Uterus (tissue), 2 donors: ENCODE measurements at regions not wholly inside any gene's neighbourhood (a gene's known extent, or its start where the extent isn't known, plus 50 kb on each side); places are given as distances from the start of the nearest gene placed in this dataset.

Experiments
- POLR2A ChIP-seq, 2 donors: fragments of 450-650 bp; IDR thresholded peaks; one replicate each; pipeline ENCODE4 v1.6.1; 2016; ENCODE audit warnings: antibody characterized with exemption in 2 of 2, mild to moderate bottlenecking in 1 of 2, moderate library complexity in 1 of 2
- TF ChIP-seq, protein P1 (sequence below), 4 experiments: fragments of 200-600 bp in 2 of 4; fragments of 450-650 bp in 2 of 4; sonication (generic) in 2 of 4; IDR thresholded peaks; one replicate each; pipeline ENCODE4 v1.5.1; 2016 to 2019; ENCODE audit warnings: antibody characterized with exemption in 4 of 4, mild to moderate bottlenecking in 2 of 4, moderate library complexity in 1 of 4

DNA sequence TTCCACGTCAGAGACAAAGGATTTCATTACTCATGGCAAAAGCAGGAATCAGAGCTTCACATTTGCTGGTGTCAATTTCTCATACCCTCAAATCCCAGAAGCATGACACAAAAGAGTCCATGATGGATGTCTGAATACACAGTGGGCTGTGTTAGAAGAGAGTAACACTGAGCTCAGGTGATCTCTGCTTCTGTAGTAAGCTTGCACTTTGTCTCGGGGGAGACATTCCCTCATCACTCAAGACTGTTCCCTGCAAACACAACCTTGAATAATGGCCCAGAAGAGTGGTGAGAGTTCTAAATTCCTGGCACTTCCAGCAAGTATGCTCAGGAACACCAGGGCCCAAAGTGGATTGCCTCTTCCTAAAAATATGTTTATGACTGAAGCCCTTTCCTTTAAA is 1787.2 kb upstream of the SEL1L start:
- TF ChIP-seq, protein P1, sequence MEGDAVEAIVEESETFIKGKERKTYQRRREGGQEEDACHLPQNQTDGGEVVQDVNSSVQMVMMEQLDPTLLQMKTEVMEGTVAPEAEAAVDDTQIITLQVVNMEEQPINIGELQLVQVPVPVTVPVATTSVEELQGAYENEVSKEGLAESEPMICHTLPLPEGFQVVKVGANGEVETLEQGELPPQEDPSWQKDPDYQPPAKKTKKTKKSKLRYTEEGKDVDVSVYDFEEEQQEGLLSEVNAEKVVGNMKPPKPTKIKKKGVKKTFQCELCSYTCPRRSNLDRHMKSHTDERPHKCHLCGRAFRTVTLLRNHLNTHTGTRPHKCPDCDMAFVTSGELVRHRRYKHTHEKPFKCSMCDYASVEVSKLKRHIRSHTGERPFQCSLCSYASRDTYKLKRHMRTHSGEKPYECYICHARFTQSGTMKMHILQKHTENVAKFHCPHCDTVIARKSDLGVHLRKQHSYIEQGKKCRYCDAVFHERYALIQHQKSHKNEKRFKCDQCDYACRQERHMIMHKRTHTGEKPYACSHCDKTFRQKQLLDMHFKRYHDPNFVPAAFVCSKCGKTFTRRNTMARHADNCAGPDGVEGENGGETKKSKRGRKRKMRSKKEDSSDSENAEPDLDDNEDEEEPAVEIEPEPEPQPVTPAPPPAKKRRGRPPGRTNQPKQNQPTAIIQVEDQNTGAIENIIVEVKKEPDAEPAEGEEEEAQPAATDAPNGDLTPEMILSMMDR (IDR thresholded peaks at IDR 0.05) = no peak
- no peak for TF ChIP-seq POLR2A (IDR thresholded peaks at IDR 0.05)
